ENCODE measurements at regions not wholly inside any gene's neighbourhood (a gene's known extent, or its start where the extent isn't known, plus 50 kb on each side); places are given as distances from the start of the nearest gene placed in this dataset.

DNA sequence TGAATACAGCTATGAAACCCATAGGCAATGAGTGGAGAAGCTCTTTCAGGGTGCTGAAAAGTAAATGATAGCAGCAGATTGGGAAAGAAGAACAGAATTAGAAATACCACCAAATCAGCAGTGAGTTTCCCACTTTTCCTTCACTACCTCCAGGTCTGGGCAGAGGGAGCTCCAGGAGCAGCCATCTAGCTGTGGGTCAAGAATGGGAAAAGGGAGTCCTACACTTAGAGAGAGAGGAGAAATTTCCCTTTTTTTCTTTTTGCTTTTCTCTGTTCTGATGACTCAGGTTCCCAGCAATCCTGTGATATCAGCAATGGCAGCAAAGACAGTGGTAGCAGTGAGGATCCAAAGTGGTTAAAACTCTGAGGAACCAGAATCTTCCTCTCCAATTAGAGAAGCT, 263.9 kb downstream of the NXPE2 start:
- no peak overlapping the region for H3K27ac ChIP-seq
- no peak overlapping the region for H3K4me3 ChIP-seq
- H3K4me1 ChIP-seq, result no peaks in the 10 kb centered on the region
- intact Hi-C loops (cut with DNase I; ENCODE audit: low total_unique reads), result no loop called here
- no peaks in the 10 kb centered on the region for H3K36me3 ChIP-seq
- TF ChIP-seq CTCF (IDR thresholded peaks at IDR 0.05), result no peak
- H3K27me3 ChIP-seq, result no peaks in the 10 kb centered on the region
- DNase-seq, result no peak
- H3K9me3 ChIP-seq, result peaks cover 0 to 6% (median 0%) of the 10 kb centered on the region in 3 donors

GRCh38 chr11:114949614-114950351, 271.5 kb downstream of the NXPE2 start:
- H3K4me1 ChIP-seq, result no peaks in the 10 kb centered on the region
- intact Hi-C loops (cut with DNase I; ENCODE audit: low total_unique reads), result no loop called here

DNA sequence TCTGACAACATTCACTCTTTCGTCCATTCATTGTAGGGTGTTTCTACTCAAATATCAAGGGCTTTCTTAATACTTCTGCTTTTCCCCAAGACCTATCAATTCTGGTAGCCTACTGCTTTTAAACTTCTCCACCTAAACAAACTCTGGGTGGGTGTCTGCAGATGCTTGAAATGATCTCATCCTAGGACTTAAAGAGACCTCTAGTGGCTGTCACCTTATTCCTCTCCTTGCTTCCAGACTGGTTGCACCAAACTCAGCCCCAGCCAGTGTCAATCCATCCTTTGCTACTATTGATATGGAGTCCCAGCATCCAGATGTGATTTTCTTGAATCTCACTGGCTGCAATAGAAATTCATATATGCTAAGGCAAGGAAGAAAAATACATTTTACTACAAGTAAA, 274.7 kb downstream of the NXPE2 start:
- intact Hi-C loops (cut with DNase I; ENCODE audit: low total_unique reads), result no loop called here
- no peaks in the 10 kb centered on the region for H3K36me3 ChIP-seq
- no peak overlapping the region for H3K4me3 ChIP-seq
- H3K27me3 ChIP-seq, result peaks cover 0 to 2% of the 10 kb centered on the region in 2 donors
- DNase-seq, result no peak
- H3K9me3 ChIP-seq, result no peaks in the 10 kb centered on the region
- H3K4me1 ChIP-seq, result no peaks in the 10 kb centered on the region
- no peak overlapping the region for H3K27ac ChIP-seq
- no peak for TF ChIP-seq CTCF (IDR thresholded peaks at IDR 0.05)

More at GRCh38 chr11:114949614-114950351, 271.5 kb downstream of the NXPE2 start:
- Histone ChIP-seq H3K27ac (no peak overlapping the region), H3K4me3 (no peak overlapping the region), H3K36me3 (no peaks in the 10 kb centered on the region), H3K9me3 (no peaks in the 10 kb centered on the region), H3K27me3 (no peaks in the 10 kb centered on the region)
- TF ChIP-seq CTCF (IDR thresholded peaks at IDR 0.05), result no peak
- DNase-seq, result no peak

DNA sequence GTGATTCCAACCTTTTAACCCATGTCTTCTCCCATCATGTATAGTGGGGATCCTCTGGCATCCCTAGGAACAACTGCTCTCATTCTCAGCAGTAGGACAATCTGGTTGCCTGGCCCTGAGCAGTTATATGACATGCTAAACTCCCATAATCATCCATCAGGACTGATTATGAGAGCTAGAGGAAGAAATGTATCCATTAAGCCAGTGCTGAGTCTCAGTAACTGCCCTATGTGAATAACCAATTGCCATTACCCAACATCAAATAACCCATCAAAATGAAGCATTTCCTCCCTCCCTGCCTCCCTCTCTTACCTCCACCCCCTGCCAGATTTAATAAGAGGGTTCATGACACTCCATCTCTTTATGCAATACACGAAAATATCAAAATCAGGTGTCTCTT, 277.6 kb downstream of the NXPE2 start:
- DNase-seq, result no peak
- H3K36me3 ChIP-seq, result no peaks in the 10 kb centered on the region
- H3K27me3 ChIP-seq, result peaks cover 0 to 2% of the 10 kb centered on the region in 2 donors
- intact Hi-C loops (cut with DNase I; ENCODE audit: low total_unique reads), result no loop called here
- no peaks in the 10 kb centered on the region for H3K4me1 ChIP-seq
- H3K9me3 ChIP-seq, result no peaks in the 10 kb centered on the region
- H3K27ac ChIP-seq, result no peak overlapping the region
- no peak for TF ChIP-seq CTCF (IDR thresholded peaks at IDR 0.05)
- H3K4me3 ChIP-seq, result no peak overlapping the region

- no peaks in the 10 kb centered on the region for H3K36me3 ChIP-seq
- intact Hi-C loops (cut with DNase I; ENCODE audit: low total_unique reads), result no loop called here
- no peaks in the 10 kb centered on the region for H3K9me3 ChIP-seq
- no peak overlapping the region for H3K4me3 ChIP-seq
- TF ChIP-seq CTCF (IDR thresholded peaks at IDR 0.05), result no peak
- peaks cover 0 to 2% of the 10 kb centered on the region in 2 donors for H3K27me3 ChIP-seq
- no peak for DNase-seq
- H3K4me1 ChIP-seq, result no peaks in the 10 kb centered on the region
- no peak overlapping the region for H3K27ac ChIP-seq
Measured at GRCh38 chr11:114956566-114956965, 278.2 kb downstream of the NXPE2 start.

Data from tibial artery (tissue), 4 donors.